Esophagus (tissue), 2 donors: ENCODE measurements at regions not wholly inside any gene's neighbourhood (a gene's known extent, or its start where the extent isn't known, plus 50 kb on each side); places are given as distances from the start of the nearest gene placed in this dataset.

Source experiments
- H3K27ac ChIP-seq, 2 donors: one replicate each; pipeline ENCODE4 v1.5.1; 2013; ENCODE audit warnings: low read depth in 2 of 2, mild to moderate bottlenecking in 2 of 2, inconsistent platforms in 1 of 2, low read length in 1 of 2, moderate library complexity in 1 of 2
- H3K27me3 ChIP-seq, 2 donors: one replicate each; pipeline ENCODE4 v1.6.1; 2013; ENCODE audit warnings: low read length in 2 of 2, control low read depth in 1 of 2, mild to moderate bottlenecking in 1 of 2; ENCODE audit not compliant: insufficient read depth in 2 of 2, control insufficient read depth in 1 of 2
- H3K36me3 ChIP-seq, 2 donors: one replicate each; pipeline ENCODE4 v1.6.1; 2013; ENCODE audit warnings: low read length in 1 of 2; ENCODE audit not compliant: control insufficient read depth in 2 of 2, insufficient read depth in 2 of 2
- H3K4me1 ChIP-seq, 2 donors: one replicate each; pipeline ENCODE4 v1.6.1; 2013; ENCODE audit warnings: low read length in 1 of 2; ENCODE audit not compliant: control insufficient read depth in 2 of 2, insufficient read depth in 2 of 2
- H3K4me3 ChIP-seq, 2 donors: one replicate each; pipeline ENCODE4 v1.5.1; 2013; ENCODE audit warnings: low read length in 2 of 2, mild to moderate bottlenecking in 2 of 2, low read depth in 1 of 2, moderate library complexity in 1 of 2
- H3K9me3 ChIP-seq, 2 donors: one replicate each; pipeline ENCODE4 v1.6.1; 2013; ENCODE audit warnings: mild to moderate bottlenecking in 2 of 2, low read depth in 1 of 2, low read length in 1 of 2, moderate library complexity in 1 of 2; ENCODE audit not compliant: control insufficient read depth in 2 of 2, insufficient read depth in 1 of 2
- WGBS, 2 donors: extraction: QIAGEN DNeasy Blood & Tissue Kit; methylation state at CpG; one replicate each; pipeline ENCODE4 v1.1.7; 2013; 5-methylcytosine and 5-hydroxymethylcytosine counted together
- donor health status: healthy with polysubstance abuse.
- donor health status: Bipolar disorder and iron deficiency.

GRCh38 chr4:124903995-124904722, 191.6 kb upstream of the ANKRD50 start:
- H3K27me3 ChIP-seq = no peaks in the 10 kb centered on the region
- 20 to 23% methylated on average over 6 of the region's 6 CpGs for WGBS, 2 donors
- no peaks in the 10 kb centered on the region for H3K36me3 ChIP-seq
- H3K9me3 ChIP-seq = no peaks in the 10 kb centered on the region
- no peak overlapping the region for H3K4me3 ChIP-seq
- no peak overlapping the region for H3K27ac ChIP-seq
- H3K4me1 ChIP-seq = no peaks in the 10 kb centered on the region

GRCh38 chr4:124902001-124902515, 189.5 kb upstream of the ANKRD50 start:
- 42 to 74% methylated on average over 1 of the region's 1 CpG for WGBS, 2 donors
- no peak overlapping the region for H3K4me3 ChIP-seq
- no peaks in the 10 kb centered on the region for H3K9me3 ChIP-seq
- H3K27ac ChIP-seq = no peak overlapping the region
- H3K36me3 ChIP-seq = no peaks in the 10 kb centered on the region
- no peaks in the 10 kb centered on the region for H3K4me1 ChIP-seq
- no peaks in the 10 kb centered on the region for H3K27me3 ChIP-seq

- 52 to 67% methylated on average over 5 of the region's 5 CpGs for WGBS, 2 donors
- Histone ChIP-seq H3K4me1 (no peaks in the 10 kb centered on the region), H3K4me3 (no peak overlapping the region)
These were observed 187.5 kb upstream of the ANKRD50 start for GRCh38 chr4:124899997-124900396.

GRCh38 chr4:124890522-124890921, 178.0 kb upstream of the ANKRD50 start:
- H3K27ac ChIP-seq = no peak overlapping the region
- H3K36me3 ChIP-seq = no peaks in the 10 kb centered on the region
- no peaks in the 10 kb centered on the region for H3K9me3 ChIP-seq
- H3K27me3 ChIP-seq = no peaks in the 10 kb centered on the region
- WGBS, 2 donors = 64 to 82% methylated on average over 3 of the region's 3 CpGs
- H3K4me3 ChIP-seq = no peak overlapping the region
- H3K4me1 ChIP-seq = no peaks in the 10 kb centered on the region

More at GRCh38 chr4:124899997-124900396, 187.5 kb upstream of the ANKRD50 start:
- H3K27me3 ChIP-seq = no peaks in the 10 kb centered on the region
- H3K36me3 ChIP-seq = no peaks in the 10 kb centered on the region
- no peaks in the 10 kb centered on the region for H3K9me3 ChIP-seq
- H3K27ac ChIP-seq = no peak overlapping the region

GRCh38 chr4:124887739-124888138, 175.2 kb upstream of the ANKRD50 start:
- WGBS, 2 donors = 83 to 85% methylated on average over 3 of the region's 3 CpGs
- Histone ChIP-seq H3K36me3 (no peaks in the 10 kb centered on the region), H3K4me3 (no peak overlapping the region), H3K9me3 (no peaks in the 10 kb centered on the region), H3K27ac (no peak overlapping the region), H3K4me1 (no peaks in the 10 kb centered on the region), H3K27me3 (no peaks in the 10 kb centered on the region)

- no peaks in the 10 kb centered on the region for H3K4me1 ChIP-seq
- no peaks in the 10 kb centered on the region for H3K36me3 ChIP-seq
- H3K9me3 ChIP-seq = no peaks in the 10 kb centered on the region
- no peaks in the 10 kb centered on the region for H3K27me3 ChIP-seq
- H3K27ac ChIP-seq = no peak overlapping the region
- no peak overlapping the region for H3K4me3 ChIP-seq
- WGBS, 2 donors = 83 to 86% methylated on average over 2 of the region's 2 CpGs
These were observed 171.8 kb upstream of the ANKRD50 start for GRCh38 chr4:124884316-124884715.

GRCh38 chr4:124883632-124884031, 171.1 kb upstream of the ANKRD50 start:
- Histone ChIP-seq H3K4me1 (no peaks in the 10 kb centered on the region), H3K27ac (no peak overlapping the region), H3K4me3 (no peak overlapping the region), H3K9me3 (no peaks in the 10 kb centered on the region), H3K36me3 (no peaks in the 10 kb centered on the region), H3K27me3 (no peaks in the 10 kb centered on the region)
- WGBS, 2 donors = 78 to 81% methylated on average over 4 of the region's 4 CpGs

GRCh38 chr4:124879195-124879594, 166.7 kb upstream of the ANKRD50 start:
- H3K4me3 ChIP-seq = no peak overlapping the region
- no peaks in the 10 kb centered on the region for H3K36me3 ChIP-seq
- no peaks in the 10 kb centered on the region for H3K27me3 ChIP-seq
- peaks cover 3 to 4% of the 10 kb centered on the region in 2 donors for H3K9me3 ChIP-seq
- no peaks in the 10 kb centered on the region for H3K4me1 ChIP-seq
- H3K27ac ChIP-seq = no peak overlapping the region
- 72 to 92% methylated on average over 2 of the region's 2 CpGs for WGBS, 2 donors

GRCh38 chr4:124874172-124874450, 161.6 kb upstream of the ANKRD50 start:
- WGBS, 2 donors = 93 to 94% methylated on average over 2 of the region's 2 CpGs
- H3K27me3 ChIP-seq = no peaks in the 10 kb centered on the region
- H3K4me3 ChIP-seq = no peak overlapping the region
- H3K27ac ChIP-seq = no peak overlapping the region
- no peaks in the 10 kb centered on the region for H3K36me3 ChIP-seq
- H3K4me1 ChIP-seq = no peaks in the 10 kb centered on the region
- H3K9me3 ChIP-seq = peaks cover 3 to 4% of the 10 kb centered on the region in 2 donors
